Left cardiac atrium (tissue), 4 donors: ENCODE measurements at regions not wholly inside any gene's neighbourhood (a gene's known extent, or its start where the extent isn't known, plus 50 kb on each side); places are given as distances from the start of the nearest gene placed in this dataset.
"Not testable (repeated sequence)": the region's sequence is repeated elsewhere in the genome, so short reads cannot be mapped to it uniquely, and the experiment has no call there.

ENCODE experiments used
- ATAC-seq, 2 donors: fragments of 200-7000 bp; cut with Tn5 transposase; one replicate each; pipeline ENCODE4 v1.9.1; 2020; ENCODE audit warnings: mild to moderate bottlenecking in 2 of 2, moderate library complexity in 2 of 2
- DNase-seq: peaks from one replicate; pipeline ENCODE4 v3.0.0-alpha.2; 2020
- intact Hi-C, 2 donors: fragments of 100-400 bp; cut with DNase I; formaldehyde crosslinking; loops; one replicate each; pipeline versions ENCODE4 v1.14.1 to v1.15.1; 2022 to 2023
- donor health status: DM: no; HTN: yes; CAD: no.
- donor health status: DM: no; HTN: yes; CAD: no; lungs with severe emphysema.
- donor health status: DM: yes; HTN: yes; CAD: no.
- donor health status: Dilated cardiomyopathy.

GRCh38 chr12:67716817-67717216 is 68.3 kb downstream of the DYRK2 start:
- intact Hi-C loops, result no loop called here
- ATAC-seq (peak; percentile 57 to 60), DNase-seq (no peak)

- intact Hi-C loops, DNase-seq, ATAC-seq: not testable (repeated sequence)
Observed at GRCh38 chr12:67719303-67719702, 70.8 kb downstream of the DYRK2 start.

GRCh38 chr12:67720351-67720856 is 71.9 kb downstream of the DYRK2 start:
- intact Hi-C loops, result loop anchor here in 1 of 2 donors (10.0 kb wide), 1 partner anchor 224 kb away; no protein-coding TSS in a partner anchor
- DNase-seq, result peak; percentile 40

GRCh38 chr12:67721248-67721647 is 72.7 kb downstream of the DYRK2 start:
- intact Hi-C loops, result loop anchor here in 1 of 2 donors (10.0 kb wide), 1 partner anchor 224 kb away; no protein-coding TSS in a partner anchor
- ATAC-seq (peak; percentile 51 to 82), DNase-seq (peak; percentile 33)

More at GRCh38 chr12:67720351-67720856, 71.9 kb downstream of the DYRK2 start:
- ATAC-seq, result peak; percentile 85 to 86

GRCh38 chr12:67722296-67722695 is 73.8 kb downstream of the DYRK2 start:
- intact Hi-C loops, result loop anchor here in 1 of 2 donors (10.0 kb wide), 1 partner anchor 223 kb away; no protein-coding TSS in a partner anchor

GRCh38 chr12:67726868-67727267 is 78.3 kb downstream of the DYRK2 start:
- DNase-seq (no peak), ATAC-seq (no peak)
- intact Hi-C loops, result loop anchor here in 1 of 2 donors (10.0 kb wide), 1 partner anchor 218 kb away; no protein-coding TSS in a partner anchor

More at GRCh38 chr12:67722296-67722695, 73.8 kb downstream of the DYRK2 start:
- no peak for DNase-seq
- no peak for ATAC-seq

GRCh38 chr12:67727702-67728666 is 79.4 kb downstream of the DYRK2 start:
- intact Hi-C loops, result loop anchor here in 1 of 2 donors (10.0 kb wide), 1 partner anchor 217 kb away; no protein-coding TSS in a partner anchor
- ATAC-seq (peak in 1 of 2 donors; percentile 26), DNase-seq (no peak)

GRCh38 chr12:67732857-67733256 is 84.3 kb downstream of the DYRK2 start:
- ATAC-seq (no peak), DNase-seq (no peak)
- intact Hi-C loops, result no loop called here

- intact Hi-C loops, result no loop called here
- DNase-seq (no peak), ATAC-seq (peak; percentile 68 to 85)
Observed at GRCh38 chr12:67735868-67736267, 87.3 kb downstream of the DYRK2 start.

GRCh38 chr12:67740711-67741110 is 92.2 kb downstream of the DYRK2 start:
- DNase-seq (no peak), ATAC-seq (no peak)
- intact Hi-C loops, result no loop called here

GRCh38 chr12:67741270-67741669 is 92.7 kb downstream of the DYRK2 start:
- ATAC-seq (no peak), DNase-seq (no peak)
- intact Hi-C loops, result no loop called here

- no peak for DNase-seq
- ATAC-seq, result no peak
- intact Hi-C loops, result no loop called here
Observed at GRCh38 chr12:67742461-67742860, 93.9 kb downstream of the DYRK2 start.

- peak; percentile 40 for DNase-seq
- peak in 1 of 2 donors; percentile 82 for ATAC-seq
- intact Hi-C loops, result no loop called here
Observed at GRCh38 chr12:67747869-67748742, 99.6 kb downstream of the DYRK2 start.

GRCh38 chr12:67748743-67749040 is 100.1 kb downstream of the DYRK2 start:
- intact Hi-C loops, result no loop called here
- DNase-seq (no peak), ATAC-seq (no peak)

GRCh38 chr12:67750513-67751183 is 102.1 kb downstream of the DYRK2 start:
- intact Hi-C loops, result no loop called here
- ATAC-seq (no peak), DNase-seq (no peak)

GRCh38 chr12:67751381-67751928 is 102.9 kb downstream of the DYRK2 start:
- intact Hi-C loops, result no loop called here
- no peak for DNase-seq
- peak in 1 of 2 donors; percentile 42 for ATAC-seq

- intact Hi-C loops, result no loop called here
- ATAC-seq (no peak), DNase-seq (no peak)
Observed at GRCh38 chr12:67752226-67752732, 103.7 kb downstream of the DYRK2 start.
